22Rv1 (cell line): ENCODE measurements at regions not wholly inside any gene's neighbourhood (a gene's known extent, or its start where the extent isn't known, plus 50 kb on each side); places are given as distances from the start of the nearest gene placed in this dataset.

Experiments used
- H3K27ac ChIP-seq: fragments of 450-650 bp; 2 replicates; pipeline ENCODE4 v1.5.1; 2017
- ZFX ChIP-seq: fragments of 450-650 bp; IDR thresholded peaks from 2 replicates; pipeline ENCODE4 v1.6.1; 2017; ENCODE audit warnings: antibody characterized with exemption, borderline replicate concordance
- TF ChIP-seq, protein P1 (sequence below): fragments of 450-650 bp; IDR thresholded peaks from 2 replicates; pipeline ENCODE4 v1.5.1; 2017; ENCODE audit warnings: mild to moderate bottlenecking

- TF ChIP-seq, protein P1, sequence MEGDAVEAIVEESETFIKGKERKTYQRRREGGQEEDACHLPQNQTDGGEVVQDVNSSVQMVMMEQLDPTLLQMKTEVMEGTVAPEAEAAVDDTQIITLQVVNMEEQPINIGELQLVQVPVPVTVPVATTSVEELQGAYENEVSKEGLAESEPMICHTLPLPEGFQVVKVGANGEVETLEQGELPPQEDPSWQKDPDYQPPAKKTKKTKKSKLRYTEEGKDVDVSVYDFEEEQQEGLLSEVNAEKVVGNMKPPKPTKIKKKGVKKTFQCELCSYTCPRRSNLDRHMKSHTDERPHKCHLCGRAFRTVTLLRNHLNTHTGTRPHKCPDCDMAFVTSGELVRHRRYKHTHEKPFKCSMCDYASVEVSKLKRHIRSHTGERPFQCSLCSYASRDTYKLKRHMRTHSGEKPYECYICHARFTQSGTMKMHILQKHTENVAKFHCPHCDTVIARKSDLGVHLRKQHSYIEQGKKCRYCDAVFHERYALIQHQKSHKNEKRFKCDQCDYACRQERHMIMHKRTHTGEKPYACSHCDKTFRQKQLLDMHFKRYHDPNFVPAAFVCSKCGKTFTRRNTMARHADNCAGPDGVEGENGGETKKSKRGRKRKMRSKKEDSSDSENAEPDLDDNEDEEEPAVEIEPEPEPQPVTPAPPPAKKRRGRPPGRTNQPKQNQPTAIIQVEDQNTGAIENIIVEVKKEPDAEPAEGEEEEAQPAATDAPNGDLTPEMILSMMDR: no peak
- no peak for TF ChIP-seq ZFX
- H3K27ac ChIP-seq: no peak overlapping the region
These were observed 463.1 kb upstream of the FAT3 start for GRCh38 chr11:91761406-91762025.

DNA sequence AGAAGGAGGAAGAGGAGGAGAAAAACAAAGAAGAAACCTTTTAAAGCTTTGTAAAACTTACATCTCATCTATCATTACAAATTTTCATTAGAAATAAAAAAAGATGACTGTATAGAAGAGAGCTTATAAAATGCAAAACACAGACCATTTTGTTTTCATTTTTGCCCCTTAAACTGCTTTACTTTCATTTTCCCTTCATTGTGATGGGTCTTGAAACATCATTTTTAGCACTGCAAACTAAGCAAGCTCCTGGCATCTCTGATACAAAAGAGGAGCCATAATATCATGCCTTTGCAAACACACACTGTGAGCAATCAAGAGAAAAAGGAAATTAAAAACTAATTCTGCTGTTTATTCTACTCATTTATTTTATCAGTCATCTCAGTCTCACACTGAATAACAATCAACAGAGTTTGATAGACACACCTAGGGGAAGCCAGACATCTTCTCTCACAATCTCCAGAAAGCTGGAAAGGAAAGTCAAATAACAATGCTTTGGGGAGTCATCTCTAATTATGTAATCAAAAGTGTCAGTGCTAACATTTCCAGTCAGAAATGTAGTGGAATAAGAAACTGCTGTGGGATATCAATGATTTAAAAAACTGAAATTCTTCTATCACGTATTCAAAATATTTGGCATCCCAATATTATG is 467.7 kb upstream of the FAT3 start:
- no peak for TF ChIP-seq ZFX
- TF ChIP-seq, protein P1: no peak
- no peak overlapping the region for H3K27ac ChIP-seq

- H3K27ac ChIP-seq: no peak overlapping the region
- TF ChIP-seq, protein P1: no peak
- TF ChIP-seq ZFX: no peak
These were observed 468.5 kb upstream of the FAT3 start for GRCh38 chr11:91755951-91756707.

DNA sequence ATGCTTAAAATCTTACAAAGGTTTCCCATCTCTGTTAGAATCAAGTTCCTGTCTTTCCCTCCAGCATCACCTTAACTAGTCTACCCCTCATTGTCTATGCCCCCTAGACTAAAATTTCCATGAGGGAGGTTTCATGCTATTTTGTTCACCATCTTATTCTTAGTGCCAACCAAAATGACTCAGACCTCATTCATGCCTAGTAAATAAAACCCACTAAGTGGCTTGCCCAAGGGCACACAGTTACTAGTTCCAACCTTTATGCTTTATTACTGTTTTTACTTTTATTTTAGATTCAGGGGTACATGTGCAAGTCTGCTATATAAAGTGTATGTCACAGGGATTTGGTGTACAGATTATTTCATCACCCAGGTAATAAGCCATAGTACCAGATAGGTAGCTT is 469.1 kb upstream of the FAT3 start:
- no peak overlapping the region for H3K27ac ChIP-seq
- no peak for TF ChIP-seq ZFX
- TF ChIP-seq, protein P1: no peak

GRCh38 chr11:91749251-91749650 is 475.4 kb upstream of the FAT3 start:
- TF ChIP-seq, protein P1: no peak
- TF ChIP-seq ZFX: no peak
- no peak overlapping the region for H3K27ac ChIP-seq

- no peak overlapping the region for H3K27ac ChIP-seq
- TF ChIP-seq, protein P1: no peak
- no peak for TF ChIP-seq ZFX
These were observed 482.5 kb upstream of the FAT3 start for GRCh38 chr11:91742155-91742554.

DNA sequence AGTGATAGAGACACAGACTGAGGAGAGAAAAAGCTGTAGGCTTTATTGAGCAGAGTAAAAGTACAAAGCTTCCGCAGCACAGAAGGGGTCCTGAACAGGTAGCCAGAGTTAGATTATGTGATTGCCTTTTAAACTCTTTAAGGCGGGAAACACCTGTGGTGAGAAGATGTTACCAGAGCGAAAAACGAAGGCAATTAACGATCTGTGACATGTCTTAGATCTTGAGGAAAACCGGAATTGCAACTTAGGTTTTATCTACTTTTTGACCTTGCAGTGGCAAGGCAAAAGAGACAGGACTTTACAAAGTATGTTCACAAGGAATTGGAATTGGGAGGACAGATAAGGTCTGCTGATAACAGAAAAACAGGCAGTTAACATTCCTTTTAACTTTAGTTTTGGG is 493.6 kb upstream of the FAT3 start:
- TF ChIP-seq, protein P1: no peak
- TF ChIP-seq ZFX: no peak

More for the DNA sequence above, 493.6 kb upstream of the FAT3 start:
- no peak overlapping the region for H3K27ac ChIP-seq
